BJ (cell line): ENCODE measurements at regions not wholly inside any gene's neighbourhood (a gene's known extent, or its start where the extent isn't known, plus 50 kb on each side); places are given as distances from the start of the nearest gene placed in this dataset.

Experiments used
- CTCF ChIA-PET: fragments of 350-600 bp; formaldehyde crosslinking; extraction: SDS; loops from one replicate; lab custom pipeline; 2021; ENCODE audit warnings: antibody characterized with exemption, inconsistent platforms; lab: Yijun Ruan, JAX
- POLR2A ChIA-PET: fragments of 300-600 bp; sonication (Branson Sonifier 250); formaldehyde crosslinking; extraction: SDS; loops from one replicate; lab custom pipeline; 2021; ENCODE audit warnings: antibody characterized with exemption; lab: Charles Lee
- DNase-seq: peaks from one replicate; pipeline ENCODE4 v3.0.0-alpha.2; 2011; ENCODE audit warnings: low read depth
- H3K27me3 ChIP-seq: 2 replicates; pipeline ENCODE4 v1.6.0; 2011; ENCODE audit warnings: low read length; ENCODE audit not compliant: control insufficient read depth, insufficient read depth
- H3K36me3 ChIP-seq: 2 replicates; pipeline ENCODE4 v1.5.1; 2011; ENCODE audit warnings: low read length; ENCODE audit not compliant: control insufficient read depth, insufficient read depth
- H3K4me3 ChIP-seq: 2 replicates; pipeline ENCODE4 v1.5.1; 2011; ENCODE audit warnings: low read depth, mild to moderate bottlenecking, control low read depth, low read length
- CTCF ChIP-seq: IDR thresholded peaks from 2 replicates; pipeline ENCODE4 v1.5.1; 2011; ENCODE audit warnings: low read depth, mild to moderate bottlenecking, control low read depth, inconsistent platforms, low read length, moderate library complexity; ENCODE audit not compliant: insufficient read depth

DNA sequence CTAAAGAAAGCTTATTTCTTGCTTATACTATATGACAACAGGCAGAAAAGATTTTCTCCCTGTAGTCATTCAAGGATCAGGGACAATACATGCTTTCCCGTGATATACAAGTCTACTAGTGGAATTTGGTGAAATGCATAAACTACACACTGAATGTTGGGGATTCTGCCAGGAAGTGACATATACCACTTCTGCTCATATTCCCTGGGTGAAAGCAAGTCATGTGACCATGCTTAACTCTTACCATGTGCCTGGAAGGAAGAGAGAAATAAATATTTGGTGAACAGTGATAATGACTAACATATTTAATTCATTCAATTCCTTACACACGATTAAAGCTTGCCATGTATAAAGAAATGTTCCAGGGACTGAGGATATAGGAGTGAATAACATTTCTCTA lies 534.6 kb downstream of the PPARGC1A start:
- POLR2A ChIA-PET, result no interaction called here
- no peak overlapping the region for H3K4me3 ChIP-seq
- H3K36me3 ChIP-seq, result no peaks in the 10 kb centered on the region
- DNase-seq, result no peak
- CTCF ChIA-PET, result no interaction called here
- TF ChIP-seq CTCF, result no peak
- no peaks in the 10 kb centered on the region for H3K27me3 ChIP-seq

DNA sequence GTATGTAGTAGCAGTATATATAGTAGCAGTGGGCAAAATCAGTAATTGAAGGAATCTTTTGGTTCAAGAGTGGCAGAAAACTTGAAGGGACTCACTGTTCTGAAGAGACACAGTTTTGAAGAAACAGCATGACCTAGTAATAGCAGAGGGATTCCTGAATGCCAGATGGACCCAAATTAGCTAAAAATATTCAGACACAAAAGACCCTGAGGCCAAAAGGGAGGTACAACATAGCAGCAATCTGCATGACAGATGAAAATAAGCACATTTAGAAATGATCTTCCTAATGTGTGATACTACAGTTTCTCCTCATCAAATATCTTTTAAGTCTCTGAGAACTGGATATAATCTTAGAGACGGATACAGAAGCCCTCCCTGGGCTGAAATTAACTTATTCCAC lies 536.6 kb downstream of the PPARGC1A start:
- no peak for DNase-seq
- TF ChIP-seq CTCF, result no peak
- ChIA-PET CTCF (no interaction called here), POLR2A (no interaction called here)
- H3K36me3 ChIP-seq, result no peaks in the 10 kb centered on the region
- no peaks in the 10 kb centered on the region for H3K27me3 ChIP-seq
- H3K4me3 ChIP-seq, result no peak overlapping the region

- ChIA-PET CTCF (interaction anchor here (0.6 kb wide), 1 partner anchor 1079 kb away, joined by 3 read pairs; no protein-coding TSS in a partner anchor), POLR2A (no interaction called here)
- Histone ChIP-seq H3K27me3 (no peaks in the 10 kb centered on the region), H3K36me3 (no peaks in the 10 kb centered on the region), H3K4me3 (no peak overlapping the region)
- TF ChIP-seq CTCF, result no peak
- no peak for DNase-seq
Measured at GRCh38 chr4:23348789-23349498, 540.9 kb downstream of the PPARGC1A start.

DNA sequence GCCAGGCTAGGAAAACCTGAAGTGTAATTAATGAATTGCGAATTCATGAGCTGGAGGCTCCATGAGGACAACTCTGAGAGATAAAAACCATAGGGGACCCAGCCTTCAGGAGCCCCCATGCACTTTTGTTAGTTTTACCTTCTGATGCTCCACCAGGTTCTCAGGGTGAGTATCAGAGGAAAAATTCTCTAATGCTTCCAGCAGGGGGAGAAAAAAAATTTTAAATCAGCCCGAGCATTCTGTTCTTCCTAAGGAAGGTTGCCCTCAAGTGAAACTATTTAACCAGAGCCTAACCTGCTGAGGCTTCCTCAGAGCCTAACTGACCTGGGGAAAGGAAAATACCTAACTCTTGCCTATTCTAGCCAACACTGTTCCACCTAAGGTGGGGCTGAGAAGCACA lies 552.6 kb downstream of the PPARGC1A start:
- ChIA-PET POLR2A (no interaction called here), CTCF (no interaction called here)
- no peak for TF ChIP-seq CTCF

GRCh38 chr4:23333946-23334878 lies 555.6 kb downstream of the PPARGC1A start:
- Histone ChIP-seq H3K4me3 (no peak overlapping the region), H3K36me3 (no peaks in the 10 kb centered on the region), H3K27me3 (no peaks in the 10 kb centered on the region)
- ChIA-PET POLR2A (no interaction called here), CTCF (no interaction called here)
- peak; percentile 5 for DNase-seq
- TF ChIP-seq CTCF, result no peak

More for the DNA sequence above, 552.6 kb downstream of the PPARGC1A start:
- no peak overlapping the region for H3K4me3 ChIP-seq
- no peaks in the 10 kb centered on the region for H3K36me3 ChIP-seq
- DNase-seq, result no peak
- H3K27me3 ChIP-seq, result no peaks in the 10 kb centered on the region
